Lower leg skin (tissue), 4 donors: ENCODE measurements at regions not wholly inside any gene's neighbourhood (a gene's known extent, or its start where the extent isn't known, plus 50 kb on each side); places are given as distances from the start of the nearest gene placed in this dataset.
"Not testable (repeated sequence)": the region's sequence is repeated elsewhere in the genome, so short reads cannot be mapped to it uniquely, and the experiment has no call there.

Source experiments
- DNase-seq, 2 donors: peaks; one replicate each; pipeline ENCODE4 v3.0.0-alpha.2; 2019; ENCODE audit warnings: low spot score in 2 of 2
- H3K4me3 ChIP-seq: fragments of 200-600 bp; sonication (generic); 2 replicates; pipeline ENCODE4 v1.5.1; 2017; ENCODE audit warnings: mild to moderate bottlenecking, low read depth; ENCODE audit not compliant: poor library complexity, severe bottlenecking
- POLR2A ChIP-seq, 2 donors: fragments of 450-650 bp; IDR thresholded peaks; one replicate each; pipeline ENCODE4 v1.6.1; 2016 to 2017; ENCODE audit warnings: antibody characterized with exemption in 2 of 2, mild to moderate bottlenecking in 1 of 2, moderate library complexity in 1 of 2
- WGBS, 2 donors: methylation state at CpG; one replicate each; pipeline ENCODE4 v1.1.5; 2018; 5-methylcytosine and 5-hydroxymethylcytosine counted together
- intact Hi-C: fragments of 100-400 bp; cut with DNase I; formaldehyde crosslinking; loops from one replicate; pipeline ENCODE4 v1.15.0; 2023; ENCODE audit warnings: low total_unique reads
- TF ChIP-seq, protein P1 (sequence below), 3 donors: fragments of 450-650 bp; IDR thresholded peaks; one replicate each; pipeline ENCODE4 v1.5.1; 2016; ENCODE audit warnings: antibody characterized with exemption in 3 of 3, mild to moderate bottlenecking in 3 of 3, moderate library complexity in 2 of 3

DNA sequence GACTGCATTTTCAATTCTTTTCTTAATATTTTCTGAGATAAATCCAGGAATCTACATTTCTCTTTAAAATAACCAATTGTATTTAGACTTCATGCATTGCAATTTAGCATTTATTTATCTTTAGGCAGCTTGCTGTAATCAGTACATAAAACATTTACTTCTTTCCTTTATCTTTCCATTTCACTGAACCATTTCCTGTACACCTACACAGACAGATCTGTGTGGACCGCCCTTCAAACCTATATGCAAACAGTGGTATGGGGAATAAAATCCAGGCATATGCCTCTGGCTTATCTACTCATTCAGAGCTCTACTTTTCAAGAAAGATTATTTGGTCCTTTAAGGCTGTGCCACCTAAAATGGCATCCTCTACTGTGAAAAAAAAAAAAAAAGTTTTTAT, 640.0 kb downstream of the MAT2B start:
- TF ChIP-seq, protein P1, sequence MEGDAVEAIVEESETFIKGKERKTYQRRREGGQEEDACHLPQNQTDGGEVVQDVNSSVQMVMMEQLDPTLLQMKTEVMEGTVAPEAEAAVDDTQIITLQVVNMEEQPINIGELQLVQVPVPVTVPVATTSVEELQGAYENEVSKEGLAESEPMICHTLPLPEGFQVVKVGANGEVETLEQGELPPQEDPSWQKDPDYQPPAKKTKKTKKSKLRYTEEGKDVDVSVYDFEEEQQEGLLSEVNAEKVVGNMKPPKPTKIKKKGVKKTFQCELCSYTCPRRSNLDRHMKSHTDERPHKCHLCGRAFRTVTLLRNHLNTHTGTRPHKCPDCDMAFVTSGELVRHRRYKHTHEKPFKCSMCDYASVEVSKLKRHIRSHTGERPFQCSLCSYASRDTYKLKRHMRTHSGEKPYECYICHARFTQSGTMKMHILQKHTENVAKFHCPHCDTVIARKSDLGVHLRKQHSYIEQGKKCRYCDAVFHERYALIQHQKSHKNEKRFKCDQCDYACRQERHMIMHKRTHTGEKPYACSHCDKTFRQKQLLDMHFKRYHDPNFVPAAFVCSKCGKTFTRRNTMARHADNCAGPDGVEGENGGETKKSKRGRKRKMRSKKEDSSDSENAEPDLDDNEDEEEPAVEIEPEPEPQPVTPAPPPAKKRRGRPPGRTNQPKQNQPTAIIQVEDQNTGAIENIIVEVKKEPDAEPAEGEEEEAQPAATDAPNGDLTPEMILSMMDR (IDR thresholded peaks at IDR 0.05) = no peak
- no peak for TF ChIP-seq POLR2A (IDR thresholded peaks at IDR 0.05)
- WGBS, 2 donors = 80 to 81% methylated on average over 1 of the region's 1 CpG
- no peak for DNase-seq
- intact Hi-C loops = no loop called here
- no peak overlapping the region for H3K4me3 ChIP-seq

DNA sequence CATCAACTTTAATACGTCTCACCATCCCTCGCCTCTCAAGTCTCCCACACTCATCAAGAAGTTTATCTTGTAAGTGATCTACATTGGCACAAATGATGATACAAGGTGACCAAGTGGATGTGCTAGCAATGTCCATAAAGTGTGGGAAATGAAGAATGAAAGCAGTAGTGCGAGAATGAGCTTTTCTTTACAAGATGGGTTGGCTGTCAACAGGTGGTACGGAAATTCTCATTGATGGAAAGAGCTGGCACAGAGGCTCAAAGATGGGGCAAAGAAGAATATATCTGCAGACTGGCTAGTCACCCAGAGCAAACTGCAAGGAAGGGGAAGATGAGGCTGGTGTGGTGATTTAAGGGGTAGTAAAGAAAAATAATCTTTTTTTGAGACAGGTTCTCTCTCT, 640.8 kb downstream of the MAT2B start:
- intact Hi-C loops = no loop called here
- no peak for DNase-seq
- TF ChIP-seq POLR2A (IDR thresholded peaks at IDR 0.05) = no peak
- TF ChIP-seq, protein P1 (IDR thresholded peaks at IDR 0.05) = no peak
- no peak overlapping the region for H3K4me3 ChIP-seq
- WGBS, 2 donors = 89 to 90% methylated on average over 4 of the region's 4 CpGs

DNA sequence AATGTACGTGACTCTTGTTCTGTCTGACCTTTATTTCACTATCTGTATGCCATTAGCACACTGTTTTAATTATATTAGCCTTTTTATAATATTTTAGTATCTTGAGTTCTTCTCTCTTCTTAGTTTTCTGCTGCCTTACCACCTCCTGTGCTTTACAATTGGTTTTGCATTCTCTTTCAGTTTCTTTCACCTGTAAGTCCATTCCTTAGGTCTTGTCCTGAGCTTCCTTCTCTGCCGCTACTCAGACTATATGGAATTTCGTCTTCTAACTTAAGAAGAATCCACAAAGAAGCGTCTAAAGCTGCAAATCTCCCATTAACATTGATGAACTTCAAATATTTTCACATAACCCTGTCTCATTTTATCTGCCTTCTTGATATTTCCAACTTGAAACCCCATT, 642.9 kb downstream of the MAT2B start:
- TF ChIP-seq, protein P1 (IDR thresholded peaks at IDR 0.05) = no peak
- no peak for TF ChIP-seq POLR2A (IDR thresholded peaks at IDR 0.05)
- intact Hi-C loops = no loop called here
- no peak overlapping the region for H3K4me3 ChIP-seq
- DNase-seq = no peak
- 72 to 74% methylated on average over 4 of the region's 4 CpGs for WGBS, 2 donors

DNA sequence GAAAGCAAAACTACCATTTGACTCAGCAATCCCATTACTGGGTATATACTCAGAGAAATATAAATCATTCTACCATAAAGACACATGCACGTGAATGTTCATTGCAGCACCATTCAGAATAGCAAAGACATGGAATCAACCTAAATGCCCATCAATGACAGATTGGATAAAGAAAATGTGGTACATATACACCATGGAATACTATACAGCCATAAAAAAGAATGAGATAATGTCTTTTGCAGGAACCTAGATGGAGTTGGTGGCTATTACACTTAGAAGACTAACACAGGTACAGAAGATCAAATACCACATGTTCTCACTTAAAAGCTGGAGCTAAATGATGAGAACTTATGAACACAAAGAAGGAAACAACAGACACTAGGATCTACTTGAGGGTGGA, 647.1 kb downstream of the MAT2B start:
- WGBS, 2 donors = 83 to 93% methylated on average over 1 of the region's 1 CpG
- intact Hi-C loops = not testable (repeated sequence)

DNA sequence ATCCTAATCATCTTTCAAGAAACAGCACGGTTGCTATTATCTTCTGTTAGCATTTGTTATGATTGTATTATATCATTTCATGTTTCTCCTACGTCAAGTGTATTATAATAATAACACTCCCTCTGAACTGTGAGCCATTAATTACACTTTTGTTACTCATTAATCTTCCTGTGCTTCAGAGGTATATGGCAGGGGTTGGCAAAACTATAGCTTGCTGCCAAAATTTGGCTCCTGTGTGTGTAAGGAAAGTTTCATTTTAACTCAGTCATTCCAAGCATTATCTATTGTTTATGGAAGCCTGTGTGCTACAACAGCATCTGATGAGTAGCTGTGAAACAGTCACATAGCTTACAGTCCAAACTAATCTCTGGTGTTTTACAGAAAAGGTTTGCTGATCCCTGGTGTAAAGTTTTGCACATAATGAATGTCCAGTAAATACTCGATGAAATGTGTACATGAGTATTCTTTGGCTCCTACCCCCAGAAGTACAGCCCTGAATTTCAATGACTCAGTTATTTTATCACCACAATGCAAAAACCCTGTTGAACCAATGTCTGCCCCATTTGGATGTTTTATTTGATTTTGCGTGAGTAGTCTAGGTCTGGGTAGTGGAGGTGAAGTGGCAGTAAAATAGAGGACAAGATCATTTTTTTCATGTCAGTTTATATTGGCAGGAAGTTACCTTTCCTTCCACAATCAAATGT, 648.2 kb downstream of the MAT2B start:
- no peak for DNase-seq
- no peak overlapping the region for H3K4me3 ChIP-seq
- TF ChIP-seq, protein P1 (IDR thresholded peaks at IDR 0.05) = no peak
- TF ChIP-seq POLR2A (IDR thresholded peaks at IDR 0.05) = no peak
- intact Hi-C loops = no loop called here
- WGBS, 2 donors = 58% methylated on average over 4 of the region's 4 CpGs

More for the DNA sequence above, 647.1 kb downstream of the MAT2B start:
- not testable (repeated sequence) for H3K4me3 ChIP-seq, DNase-seq

DNA sequence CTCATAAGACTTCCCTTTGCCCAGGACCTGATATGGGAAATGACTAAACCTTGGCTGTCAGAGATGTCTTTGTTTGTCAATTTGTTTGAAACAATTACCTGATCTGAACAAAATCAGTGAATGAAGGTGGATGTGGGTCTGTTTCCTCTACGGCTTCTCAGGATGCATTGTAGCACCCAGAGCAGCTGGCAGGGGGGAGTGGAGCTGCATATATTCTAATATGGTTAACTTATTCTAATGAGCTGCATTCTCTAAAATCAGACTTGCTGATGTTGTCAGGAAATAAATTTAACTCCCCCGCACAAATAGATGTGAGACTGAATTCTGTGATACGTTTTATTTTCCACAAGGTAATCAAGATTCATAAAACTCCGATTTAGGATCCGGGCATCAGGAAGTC, 665.4 kb downstream of the MAT2B start:
- 78 to 81% methylated on average over 5 of the region's 5 CpGs for WGBS, 2 donors
- no peak overlapping the region for H3K4me3 ChIP-seq
- intact Hi-C loops = no loop called here
- TF ChIP-seq POLR2A (IDR thresholded peaks at IDR 0.05) = no peak
- TF ChIP-seq, protein P1 (IDR thresholded peaks at IDR 0.05) = no peak
- DNase-seq = no peak
